ENCODE measurements at regions not wholly inside any gene's neighbourhood (a gene's known extent, or its start where the extent isn't known, plus 50 kb on each side); places are given as distances from the start of the nearest gene placed in this dataset.
"Not testable (repeated sequence)": the region's sequence is repeated elsewhere in the genome, so short reads cannot be mapped to it uniquely, and the experiment has no call there.

DNA sequence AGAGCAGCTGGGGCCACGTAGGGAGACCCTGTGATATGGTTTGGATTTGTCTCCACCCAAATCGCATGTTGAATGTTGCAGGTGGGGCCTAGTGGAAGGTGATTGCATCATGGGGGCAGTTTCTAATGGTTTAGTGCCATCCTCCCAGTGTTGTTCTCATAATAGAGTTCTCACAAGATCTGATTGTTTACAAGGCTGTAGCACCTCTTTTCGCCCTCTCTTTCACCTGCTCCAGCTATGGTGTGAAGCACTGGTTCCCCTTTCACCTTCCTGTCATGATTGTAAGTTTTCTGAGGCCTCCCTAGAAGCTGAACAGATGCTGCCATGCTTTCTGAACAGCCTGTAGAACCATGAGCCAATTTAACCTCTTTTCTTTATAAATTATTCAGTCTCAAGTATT, 198.9 kb upstream of the CBLB start:
- DNase-seq (ENCODE audit: low spot score): no peak
- TF ChIP-seq, protein P1, sequence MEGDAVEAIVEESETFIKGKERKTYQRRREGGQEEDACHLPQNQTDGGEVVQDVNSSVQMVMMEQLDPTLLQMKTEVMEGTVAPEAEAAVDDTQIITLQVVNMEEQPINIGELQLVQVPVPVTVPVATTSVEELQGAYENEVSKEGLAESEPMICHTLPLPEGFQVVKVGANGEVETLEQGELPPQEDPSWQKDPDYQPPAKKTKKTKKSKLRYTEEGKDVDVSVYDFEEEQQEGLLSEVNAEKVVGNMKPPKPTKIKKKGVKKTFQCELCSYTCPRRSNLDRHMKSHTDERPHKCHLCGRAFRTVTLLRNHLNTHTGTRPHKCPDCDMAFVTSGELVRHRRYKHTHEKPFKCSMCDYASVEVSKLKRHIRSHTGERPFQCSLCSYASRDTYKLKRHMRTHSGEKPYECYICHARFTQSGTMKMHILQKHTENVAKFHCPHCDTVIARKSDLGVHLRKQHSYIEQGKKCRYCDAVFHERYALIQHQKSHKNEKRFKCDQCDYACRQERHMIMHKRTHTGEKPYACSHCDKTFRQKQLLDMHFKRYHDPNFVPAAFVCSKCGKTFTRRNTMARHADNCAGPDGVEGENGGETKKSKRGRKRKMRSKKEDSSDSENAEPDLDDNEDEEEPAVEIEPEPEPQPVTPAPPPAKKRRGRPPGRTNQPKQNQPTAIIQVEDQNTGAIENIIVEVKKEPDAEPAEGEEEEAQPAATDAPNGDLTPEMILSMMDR (IDR thresholded peaks at IDR 0.05): no peak
- H3K27ac ChIP-seq: no peak overlapping the region
- no peak overlapping the region for H3K4me3 ChIP-seq

DNA sequence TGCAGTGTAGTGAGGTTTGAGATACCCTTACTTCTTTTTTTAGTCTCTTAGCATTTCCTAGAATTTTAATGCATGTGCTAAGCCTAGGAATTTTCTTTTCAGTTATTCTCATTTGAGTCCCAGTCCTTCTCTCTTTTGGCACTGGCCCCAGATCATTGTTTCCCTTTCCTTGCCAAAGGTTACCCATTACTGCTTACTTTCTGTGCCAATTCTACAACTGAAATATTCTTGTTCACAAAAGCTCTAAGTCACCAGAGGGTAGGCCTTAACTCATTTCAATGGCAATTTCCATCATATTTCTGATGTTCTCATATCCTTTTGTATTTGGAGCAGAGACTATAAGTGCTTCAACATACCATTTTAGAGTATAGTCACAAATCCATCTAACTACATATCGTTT, 199.6 kb upstream of the CBLB start:
- TF ChIP-seq, protein P1 (IDR thresholded peaks at IDR 0.05): no peak
- H3K27ac ChIP-seq: peak overlapping the region; percentile 29 to 72
- no peak for DNase-seq (ENCODE audit: low spot score)
- H3K4me3 ChIP-seq: no peak overlapping the region

DNA sequence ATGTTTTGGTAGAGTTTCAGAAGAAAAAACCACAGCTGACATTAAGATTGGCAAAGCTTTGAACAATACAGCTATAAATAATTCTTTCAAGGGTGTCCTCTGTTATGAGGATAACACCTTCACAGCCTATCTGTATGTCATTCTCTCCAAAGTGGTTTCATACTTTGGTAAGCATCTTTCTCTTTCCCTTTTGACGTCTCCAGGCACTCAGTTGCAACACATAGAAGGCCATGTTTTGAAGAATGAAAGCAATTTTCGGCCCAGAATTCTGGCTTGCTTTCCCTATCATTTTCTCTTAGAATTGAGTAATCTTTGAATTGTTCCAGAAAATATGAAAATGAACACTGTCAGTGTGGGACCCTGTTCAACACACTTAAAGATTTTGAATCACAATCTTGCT, 200.0 kb upstream of the CBLB start:
- TF ChIP-seq, protein P1 (IDR thresholded peaks at IDR 0.05): no peak
- Histone ChIP-seq H3K27ac (peak overlapping the region; percentile 29 to 72), H3K4me3 (no peak overlapping the region)
- no peak for DNase-seq (ENCODE audit: low spot score)

DNA sequence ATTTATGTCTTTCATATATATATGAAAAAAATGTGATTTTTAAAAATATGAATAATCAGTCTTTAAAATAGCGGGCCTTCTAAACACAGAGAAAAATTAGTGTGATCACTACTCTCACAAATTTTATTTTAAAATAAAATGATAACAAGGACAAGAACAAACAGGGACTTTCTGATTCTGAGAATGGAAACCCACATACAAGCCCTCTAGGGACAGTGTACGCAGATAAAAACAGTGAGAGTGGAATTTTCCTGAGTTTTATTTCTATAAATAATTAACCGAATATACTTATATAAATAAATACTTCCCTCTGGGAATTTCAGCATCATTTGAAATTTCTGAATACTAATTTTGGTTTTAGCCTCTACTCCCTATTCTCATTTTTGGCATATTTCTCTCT, 201.4 kb upstream of the CBLB start:
- TF ChIP-seq, protein P1 (IDR thresholded peaks at IDR 0.05): no peak
- DNase-seq (ENCODE audit: low spot score): no peak
- Histone ChIP-seq H3K27ac (no peak overlapping the region), H3K4me3 (no peak overlapping the region)

DNA sequence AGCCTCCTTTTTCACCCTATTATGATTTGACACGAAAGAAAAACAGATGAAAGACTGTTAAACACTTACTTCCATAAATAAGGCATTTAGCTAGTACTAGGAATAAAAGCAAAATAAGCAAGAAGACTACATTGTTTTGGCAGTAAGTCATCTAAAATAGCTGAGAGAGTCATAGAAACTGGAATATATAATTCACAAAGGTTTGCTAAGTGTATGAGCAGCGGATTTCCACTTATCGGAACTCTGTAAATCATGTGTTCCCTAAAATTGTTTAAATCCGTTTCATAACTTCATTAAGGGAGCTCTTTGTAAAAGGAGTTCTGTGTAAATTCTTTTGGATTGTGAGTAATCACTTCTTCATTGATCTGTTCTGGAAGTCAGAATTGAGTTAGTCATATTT, 202.5 kb upstream of the CBLB start:
- Histone ChIP-seq H3K27ac (no peak overlapping the region), H3K4me3 (no peak overlapping the region)
- TF ChIP-seq, protein P1 (IDR thresholded peaks at IDR 0.05): no peak
- no peak for DNase-seq (ENCODE audit: low spot score)

DNA sequence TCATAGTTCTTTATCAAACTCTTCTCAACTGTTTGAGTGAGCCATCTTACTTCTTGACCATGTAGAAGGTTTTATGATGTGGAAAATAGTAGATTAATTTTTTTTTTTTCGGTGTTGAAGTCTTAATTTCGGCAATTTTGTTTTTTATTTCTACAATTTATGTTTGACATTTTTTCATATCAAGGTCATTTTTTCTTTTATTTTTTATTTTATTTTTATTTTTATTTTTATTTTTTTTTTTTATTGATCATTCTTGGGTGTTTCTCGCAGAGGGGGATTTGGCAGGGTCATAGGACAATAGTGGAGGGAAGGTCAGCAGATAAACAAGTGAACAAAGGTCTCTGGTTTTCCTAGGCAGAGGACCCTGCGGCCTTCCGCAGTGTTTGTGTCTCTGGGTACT, 203.8 kb upstream of the CBLB start:
- not testable (repeated sequence) for H3K27ac ChIP-seq; DNase-seq (ENCODE audit: low spot score); H3K4me3 ChIP-seq

DNA sequence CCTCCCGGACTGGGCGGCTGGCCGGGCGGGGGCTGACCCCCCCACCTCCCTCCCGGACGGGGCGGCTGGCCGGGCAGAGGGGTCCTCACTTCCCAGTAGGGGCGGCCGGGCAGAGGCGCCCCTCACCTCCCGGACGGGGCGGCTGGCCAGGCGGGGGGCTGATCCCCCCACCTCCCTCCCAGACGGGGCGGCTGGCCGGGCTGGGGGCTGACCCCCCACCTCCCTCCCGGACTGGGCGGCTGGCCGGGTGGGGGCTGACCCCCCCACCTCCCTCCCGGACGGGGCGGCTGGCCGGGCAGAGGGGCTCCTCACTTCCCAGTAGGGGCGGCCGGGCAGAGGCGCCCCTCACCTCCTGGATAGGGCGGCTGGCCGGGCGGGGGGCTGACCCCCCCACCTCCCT, 205.0 kb upstream of the CBLB start:
- not testable (repeated sequence) for H3K27ac ChIP-seq; DNase-seq (ENCODE audit: low spot score); H3K4me3 ChIP-seq

DNA sequence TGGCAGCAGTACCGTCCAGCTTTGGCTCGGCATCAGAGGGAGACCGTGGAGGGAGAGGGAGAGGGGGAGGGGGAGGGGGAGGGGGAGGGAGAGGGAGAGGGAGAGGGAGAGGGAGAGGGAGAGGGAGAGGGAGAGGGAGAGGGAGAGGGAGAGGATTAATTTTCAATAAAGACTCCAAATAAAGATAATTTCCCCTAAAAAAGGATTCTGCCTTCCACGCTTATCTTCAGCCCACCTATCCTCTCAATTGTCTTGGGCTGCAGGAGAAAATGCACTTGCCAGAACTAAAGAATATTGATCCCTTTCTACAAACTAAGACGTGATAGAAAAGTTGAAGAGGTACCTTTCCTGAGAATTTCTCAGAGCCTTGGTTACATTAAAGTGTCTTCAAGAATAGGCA, 206.9 kb upstream of the CBLB start:
- not testable (repeated sequence) for H3K27ac ChIP-seq; H3K4me3 ChIP-seq; DNase-seq (ENCODE audit: low spot score)

DNA sequence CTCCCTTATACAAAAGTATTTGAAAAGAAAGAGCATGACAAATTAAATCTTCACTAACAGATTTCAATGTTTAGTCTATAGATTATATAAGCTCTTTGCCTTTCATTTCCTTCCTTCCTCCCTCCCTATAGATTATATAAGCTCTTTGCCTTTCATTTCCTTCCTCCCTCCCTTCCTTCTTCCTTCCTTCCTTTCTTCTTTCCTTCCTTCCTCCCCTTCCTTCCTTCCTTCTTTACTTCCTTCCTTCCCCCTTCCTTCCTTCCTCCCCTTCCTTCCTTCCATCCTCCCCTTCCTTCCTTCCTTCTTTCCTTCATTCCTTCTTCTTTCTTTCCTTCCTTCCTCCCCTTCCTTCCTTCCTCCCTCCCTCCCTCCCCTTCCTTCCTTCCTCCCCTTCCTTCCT, 209.8 kb upstream of the CBLB start:
- TF ChIP-seq, protein P1 (IDR thresholded peaks at IDR 0.05): no peak

More for the DNA sequence above, 209.8 kb upstream of the CBLB start:
- no peak overlapping the region for H3K4me3 ChIP-seq
- no peak overlapping the region for H3K27ac ChIP-seq
- DNase-seq (ENCODE audit: low spot score): no peak
